Subcutaneous abdominal adipose tissue (tissue), 5 donors: ENCODE measurements at regions not wholly inside any gene's neighbourhood (a gene's known extent, or its start where the extent isn't known, plus 50 kb on each side); places are given as distances from the start of the nearest gene placed in this dataset.

ENCODE experiments used
- H3K27ac ChIP-seq: one replicate; pipeline ENCODE4 v1.7.0; 2013; ENCODE audit warnings: low read depth, mild to moderate bottlenecking, inconsistent platforms, low read length, moderate library complexity
- H3K27me3 ChIP-seq, 5 donors: one replicate each; pipeline ENCODE4 v1.7.0; 2013; ENCODE audit warnings: low read length in 5 of 5, inconsistent platforms in 1 of 5; ENCODE audit not compliant: control insufficient read depth in 5 of 5, insufficient read depth in 4 of 5
- H3K36me3 ChIP-seq, 5 donors: one replicate each; pipeline ENCODE4 v1.7.0; 2013; ENCODE audit warnings: low read length in 5 of 5; ENCODE audit not compliant: control insufficient read depth in 5 of 5, insufficient read depth in 5 of 5
- H3K4me1 ChIP-seq, 5 donors: one replicate each; pipeline ENCODE4 v1.7.0; 2013; ENCODE audit warnings: low read length in 5 of 5, mild to moderate bottlenecking in 3 of 5, moderate library complexity in 1 of 5; ENCODE audit not compliant: control insufficient read depth in 5 of 5, insufficient read depth in 5 of 5
- H3K4me3 ChIP-seq, 5 donors: one replicate each; pipeline ENCODE4 v1.7.0; 2013; ENCODE audit warnings: low read length in 5 of 5, low read depth in 1 of 5
- H3K9ac ChIP-seq, 5 donors: one replicate each; pipeline ENCODE4 v1.7.0; 2013; ENCODE audit warnings: low read length in 5 of 5, mild to moderate bottlenecking in 4 of 5, moderate library complexity in 3 of 5
- H3K9me3 ChIP-seq, 5 donors: one replicate each; pipeline ENCODE4 v1.7.0; 2013; ENCODE audit warnings: low read length in 5 of 5; ENCODE audit not compliant: control insufficient read depth in 5 of 5
- donor health status: healthy.
- donor health status: healthy.
- donor health status: healthy.
- donor health status: healthy.
- donor health status: healthy.

GRCh38 chr11:70844387-70844786 is 408.0 kb downstream of the SHANK2 start:
- Histone ChIP-seq H3K9ac (no peak overlapping the region), H3K4me1 (peaks cover 0 to 9% (median 0%) of the 10 kb centered on the region in 5 donors), H3K4me3 (no peak overlapping the region), H3K27ac (no peak overlapping the region), H3K27me3 (peaks cover 4 to 32% (median 13%) of the 10 kb centered on the region in 5 donors), H3K36me3 (no peaks in the 10 kb centered on the region), H3K9me3 (peaks cover 0 to 3% (median 0%) of the 10 kb centered on the region in 5 donors)

DNA sequence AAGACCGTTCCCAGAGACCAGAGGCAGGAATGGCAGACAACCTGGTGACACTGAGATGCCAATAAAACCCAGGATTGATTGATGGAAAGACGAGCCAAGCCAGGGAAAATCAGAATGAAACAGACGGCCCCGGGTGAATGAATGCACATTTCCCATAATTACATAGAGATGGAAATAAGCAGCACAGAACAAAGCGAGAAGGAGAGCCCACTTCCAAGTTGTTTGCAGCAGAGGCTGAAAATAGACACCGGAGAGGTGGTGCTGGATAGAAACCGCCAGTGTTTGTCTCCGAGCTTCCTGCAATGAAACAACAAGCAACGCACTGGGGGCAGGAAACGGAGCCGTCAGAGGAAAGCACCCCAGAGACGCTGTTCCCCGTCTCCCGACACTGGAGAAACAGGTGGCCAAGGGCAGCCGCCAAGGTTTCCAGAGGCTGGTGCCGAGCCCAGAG is 406.8 kb downstream of the SHANK2 start:
- H3K27ac ChIP-seq, result no peak overlapping the region
- H3K9ac ChIP-seq, result no peak overlapping the region
- H3K9me3 ChIP-seq, result peaks cover 0 to 13% (median 9%) of the 10 kb centered on the region in 5 donors
- peaks cover 4 to 23% (median 8%) of the 10 kb centered on the region in 5 donors for H3K27me3 ChIP-seq
- peaks cover 0 to 9% (median 0%) of the 10 kb centered on the region in 5 donors for H3K4me1 ChIP-seq
- H3K4me3 ChIP-seq, result no peak overlapping the region
- H3K36me3 ChIP-seq, result no peaks in the 10 kb centered on the region

DNA sequence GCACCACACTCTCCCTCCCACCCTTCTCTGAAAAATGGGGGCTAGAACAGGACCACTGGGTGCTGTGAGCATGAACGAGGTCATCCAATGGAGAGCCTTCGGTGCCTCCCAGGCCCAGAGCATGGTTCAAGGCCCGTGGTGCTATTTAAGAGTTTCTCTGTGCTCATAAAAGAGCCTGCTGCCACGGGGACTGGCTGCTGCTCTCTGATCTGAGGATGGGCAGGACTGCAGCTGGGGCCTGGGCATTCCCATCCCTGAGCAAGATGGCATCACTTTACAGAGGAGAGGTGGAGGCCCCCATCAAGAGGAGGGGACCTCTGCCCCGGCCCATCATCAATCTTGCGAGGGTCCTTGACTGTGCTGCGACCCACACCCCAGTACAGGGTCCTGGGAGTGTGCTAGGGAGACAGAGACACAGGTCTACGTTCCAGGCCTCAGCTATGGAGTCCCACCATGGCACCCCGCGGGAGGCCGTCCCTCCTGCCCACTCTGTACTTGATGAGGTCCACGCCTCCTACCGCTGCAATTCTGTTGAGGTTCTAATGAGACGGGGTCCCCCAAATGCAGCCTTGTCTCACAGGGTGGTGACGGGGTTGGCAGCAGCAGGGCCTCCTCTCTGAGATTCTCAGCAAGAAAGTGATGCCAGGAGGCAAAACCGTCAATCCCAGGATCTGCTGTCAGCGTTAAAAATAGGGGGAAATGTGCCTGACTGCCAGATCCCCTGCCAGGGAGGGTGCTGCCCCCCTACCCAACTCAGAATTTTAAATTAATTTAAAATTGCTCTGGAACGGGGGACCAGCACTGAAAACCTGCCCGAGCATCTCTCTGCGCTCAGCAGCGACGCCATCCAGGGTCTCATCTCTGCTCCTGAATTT is 405.4 kb downstream of the SHANK2 start:
- Histone ChIP-seq H3K4me3 (no peak overlapping the region), H3K27ac (no peak overlapping the region), H3K9me3 (peaks cover 0 to 15% (median 13%) of the 10 kb centered on the region in 5 donors), H3K36me3 (no peaks in the 10 kb centered on the region), H3K4me1 (peaks cover 0 to 9% (median 0%) of the 10 kb centered on the region in 5 donors), H3K9ac (no peak overlapping the region), H3K27me3 (peaks cover 2 to 20% (median 4%) of the 10 kb centered on the region in 5 donors)

DNA sequence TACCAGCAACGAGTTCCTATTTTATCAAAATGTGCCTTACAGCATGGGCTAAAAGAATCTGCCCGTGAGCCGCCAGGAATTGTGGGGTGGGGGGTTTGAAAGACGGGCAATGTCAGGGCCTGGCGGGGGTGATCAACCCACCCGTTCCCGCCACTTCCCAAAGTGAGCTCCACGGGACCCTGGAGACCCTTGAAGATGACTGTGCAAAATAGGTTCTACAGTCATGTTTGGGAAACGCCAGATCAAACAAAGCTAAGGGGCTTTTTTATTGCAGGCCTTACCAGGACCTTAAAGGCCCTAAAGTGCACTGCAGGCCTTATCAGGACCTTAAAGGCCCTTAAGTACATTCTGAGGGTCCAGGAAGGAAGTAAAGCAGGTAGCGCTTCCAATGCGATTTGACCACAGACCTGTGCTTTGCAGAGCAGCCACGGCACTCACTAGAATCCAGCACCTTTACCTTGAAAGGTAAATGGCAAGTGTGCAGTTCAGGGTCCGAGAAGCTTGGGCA is 404.1 kb downstream of the SHANK2 start:
- no peaks in the 10 kb centered on the region for H3K36me3 ChIP-seq
- no peak overlapping the region for H3K4me3 ChIP-seq
- H3K9ac ChIP-seq, result no peak overlapping the region
- peaks cover 0 to 15% (median 13%) of the 10 kb centered on the region in 5 donors for H3K9me3 ChIP-seq
- H3K27ac ChIP-seq, result no peak overlapping the region
- H3K4me1 ChIP-seq, result peaks cover 0 to 9% (median 0%) of the 10 kb centered on the region in 5 donors
- H3K27me3 ChIP-seq, result peaks cover 2 to 17% (median 7%) of the 10 kb centered on the region in 5 donors

- Histone ChIP-seq H3K36me3 (no peaks in the 10 kb centered on the region), H3K4me1 (peaks cover 0 to 9% (median 0%) of the 10 kb centered on the region in 5 donors), H3K27ac (no peak overlapping the region), H3K9me3 (peaks cover 0 to 15% (median 13%) of the 10 kb centered on the region in 5 donors), H3K4me3 (no peak overlapping the region), H3K9ac (no peak overlapping the region), H3K27me3 (peaks cover 2 to 13% (median 7%) of the 10 kb centered on the region in 5 donors)
Measured at GRCh38 chr11:70849031-70849430, 403.3 kb downstream of the SHANK2 start.

DNA sequence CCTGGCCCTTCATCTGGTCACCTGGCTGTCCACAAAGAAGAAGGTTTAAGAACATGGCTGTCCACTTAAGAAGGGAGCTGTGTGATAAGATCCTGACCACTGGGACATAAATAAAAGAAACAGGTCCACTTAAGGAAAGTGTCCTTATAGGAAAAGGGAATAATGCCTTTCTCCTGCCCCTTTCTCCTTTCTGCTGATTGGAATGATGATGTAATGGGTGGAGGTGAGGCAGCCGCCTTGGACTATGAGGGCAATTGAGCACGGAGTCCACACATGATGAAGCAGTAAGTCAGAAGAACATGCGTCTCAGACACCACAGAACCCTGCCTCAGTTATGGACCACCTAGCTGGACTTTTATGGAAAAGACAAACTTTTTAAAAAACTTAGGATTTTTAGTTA is 401.1 kb downstream of the SHANK2 start:
- Histone ChIP-seq H3K27ac (no peak overlapping the region), H3K9ac (no peak overlapping the region), H3K4me1 (no peaks in the 10 kb centered on the region), H3K36me3 (no peaks in the 10 kb centered on the region), H3K9me3 (peaks cover 0 to 15% (median 13%) of the 10 kb centered on the region in 5 donors), H3K27me3 (peaks cover 0 to 10% (median 7%) of the 10 kb centered on the region in 5 donors), H3K4me3 (no peak overlapping the region)

- Histone ChIP-seq H3K4me1 (no peaks in the 10 kb centered on the region), H3K36me3 (no peaks in the 10 kb centered on the region), H3K9me3 (peaks cover 0 to 15% (median 13%) of the 10 kb centered on the region in 5 donors)
Measured at GRCh38 chr11:70851907-70852306, 400.5 kb downstream of the SHANK2 start.

GRCh38 chr11:70853068-70853769 is 399.2 kb downstream of the SHANK2 start:
- H3K36me3 ChIP-seq, result no peaks in the 10 kb centered on the region
- H3K9me3 ChIP-seq, result peaks cover 0 to 15% (median 13%) of the 10 kb centered on the region in 5 donors
- no peak overlapping the region for H3K4me3 ChIP-seq
- H3K27me3 ChIP-seq, result peaks cover 0 to 10% (median 4%) of the 10 kb centered on the region in 5 donors
- no peak overlapping the region for H3K27ac ChIP-seq
- H3K9ac ChIP-seq, result no peak overlapping the region
- no peaks in the 10 kb centered on the region for H3K4me1 ChIP-seq

More at GRCh38 chr11:70851907-70852306, 400.5 kb downstream of the SHANK2 start:
- no peak overlapping the region for H3K4me3 ChIP-seq
- peaks cover 0 to 10% (median 3%) of the 10 kb centered on the region in 5 donors for H3K27me3 ChIP-seq
- H3K9ac ChIP-seq, result no peak overlapping the region
- H3K27ac ChIP-seq, result no peak overlapping the region

DNA sequence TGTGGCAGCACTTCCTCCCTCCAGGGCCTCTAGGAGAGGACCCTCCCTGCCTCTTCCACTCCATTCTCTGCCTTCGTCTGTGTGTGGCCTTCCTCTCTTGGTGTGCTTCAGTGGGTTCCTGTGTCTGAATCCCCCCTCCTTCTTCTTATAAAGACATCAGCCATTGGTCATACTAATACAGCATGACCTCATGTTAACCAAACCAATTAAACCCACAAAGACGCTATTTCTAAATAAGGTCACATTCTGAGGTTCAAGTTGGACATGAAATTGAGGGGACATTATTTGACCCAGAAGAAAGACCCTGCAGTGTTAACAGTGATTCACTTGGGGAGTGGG is 398.6 kb downstream of the SHANK2 start:
- Histone ChIP-seq H3K9ac (no peak overlapping the region), H3K4me3 (no peak overlapping the region), H3K27ac (no peak overlapping the region), H3K27me3 (peaks cover 0 to 8% (median 4%) of the 10 kb centered on the region in 5 donors), H3K4me1 (no peaks in the 10 kb centered on the region), H3K36me3 (no peaks in the 10 kb centered on the region), H3K9me3 (peaks cover 0 to 15% (median 11%) of the 10 kb centered on the region in 5 donors)
